Testis (tissue), 2 donors: ENCODE measurements at regions not wholly inside any gene's neighbourhood (a gene's known extent, or its start where the extent isn't known, plus 50 kb on each side); places are given as distances from the start of the nearest gene placed in this dataset.

Source experiments
- DNase-seq: peaks from one replicate; pipeline ENCODE4 v3.0.0-alpha.2; 2019
- H3K27ac ChIP-seq, 2 donors: fragments of 200-600 bp; sonication (generic); one replicate each; pipeline ENCODE4 v1.5.1; 2019
- H3K27me3 ChIP-seq: fragments of 200-600 bp; sonication (generic); one replicate; pipeline ENCODE4 v1.5.1; 2019
- H3K36me3 ChIP-seq: fragments of 200-600 bp; sonication (generic); one replicate; pipeline ENCODE4 v1.5.1; 2017; ENCODE audit warnings: low read depth; ENCODE audit errors: missing control alignments
- H3K4me1 ChIP-seq: fragments of 200-600 bp; sonication (generic); one replicate; pipeline ENCODE4 v1.5.1; 2019
- H3K4me3 ChIP-seq, 2 donors: fragments of 200-600 bp; sonication (generic); one replicate each; pipeline ENCODE4 v1.5.1; 2017 to 2019
- H3K9me3 ChIP-seq: fragments of 200-600 bp; sonication (generic); one replicate; pipeline ENCODE4 v1.5.1; 2017
- CTCF ChIP-seq, 3 experiments: fragments of 450-650 bp in 2 of 3; fragments of 200-600 bp in 1 of 3; sonication (generic) in 1 of 3; IDR thresholded peaks; one replicate each; pipeline ENCODE4 v1.5.1; 2016 to 2019; ENCODE audit warnings: antibody characterized with exemption in 3 of 3, mild to moderate bottlenecking in 2 of 3, moderate library complexity in 1 of 3
- POLR2A ChIP-seq: fragments of 450-650 bp; IDR thresholded peaks from one replicate; pipeline ENCODE4 v1.6.1; 2017; ENCODE audit warnings: antibody characterized with exemption, mild to moderate bottlenecking, moderate library complexity
- WGBS, 2 donors: methylation state at CpG; one replicate each; pipeline ENCODE4 v1.1.5; 2018; 5-methylcytosine and 5-hydroxymethylcytosine counted together
- intact Hi-C: fragments of 100-400 bp; cut with DNase I; formaldehyde crosslinking; loops from one replicate; pipeline ENCODE4 v1.15.1; 2023; ENCODE audit warnings: low total_unique reads
- small RNA-seq, 2 donors: library from RNA; depleted of rRNA; stranded (forward); fragments of <200 nt; gene quantifications; one replicate each; pipeline ENCODE3, GENCODE V24; 2016

DNA sequence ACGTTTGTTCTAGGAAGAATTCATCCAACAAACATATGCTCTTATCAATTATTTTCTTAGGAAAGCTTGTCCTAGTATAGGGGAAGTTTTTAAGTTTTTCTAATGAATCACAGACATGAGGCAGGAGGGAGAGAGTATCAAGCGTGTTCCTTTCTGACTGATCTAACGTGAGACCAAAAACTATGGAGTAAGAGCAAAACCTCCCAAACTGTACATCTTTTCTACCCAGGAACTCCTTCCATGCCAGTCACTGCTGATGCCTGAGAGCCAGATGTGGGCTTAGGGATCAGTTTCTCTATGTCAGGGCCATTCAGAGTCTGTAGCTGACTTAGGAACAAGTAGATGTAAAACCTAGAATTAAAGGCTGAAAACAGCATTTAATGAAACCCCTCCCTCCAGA, 51.7 kb upstream of the NFIB start:
- no peak overlapping the region for H3K4me3 ChIP-seq
- H3K4me1 ChIP-seq = no peaks in the 10 kb centered on the region
- H3K27ac ChIP-seq = no peak overlapping the region
- H3K36me3 ChIP-seq = no peaks in the 10 kb centered on the region
- H3K27me3 ChIP-seq = no peaks in the 10 kb centered on the region
- WGBS, 2 donors = 76 to 80% methylated on average over 3 of the region's 3 CpGs
- H3K9me3 ChIP-seq = no peaks in the 10 kb centered on the region
- TF ChIP-seq POLR2A (no peak), CTCF (IDR thresholded peaks at IDR 0.05) (no peak)
- no peak for DNase-seq
- intact Hi-C loops = no loop called here

Small RNA genes in the stretch of these regions (small RNA-seq; reads per million reads assigned to genes)
- gene AL159169.1 = 0 reads per million in 2 donors
